ENCODE measurements at regions not wholly inside any gene's neighbourhood (a gene's known extent, or its start where the extent isn't known, plus 50 kb on each side); places are given as distances from the start of the nearest gene placed in this dataset.
A peak's percentile ranks its signal among the peaks of the same experiment; 100 is the strongest.
"Not testable (repeated sequence)": the region's sequence is repeated elsewhere in the genome, so short reads cannot be mapped to it uniquely, and the experiment has no call there.

GRCh38 chr14:55838529-55839052 is 258.6 kb downstream of the KTN1 start:
- DNase-seq (ENCODE audit: missing footprints) (no peak), ATAC-seq (no peak)
- intact Hi-C loops (cut with DNase I) = no loop called here

- DNase-seq (ENCODE audit: missing footprints); intact Hi-C loops (cut with DNase I); ATAC-seq: not testable (repeated sequence)
Measured at GRCh38 chr14:55839301-55839947, 259.4 kb downstream of the KTN1 start.

- ATAC-seq (no peak), DNase-seq (ENCODE audit: missing footprints) (no peak)
- intact Hi-C loops (cut with DNase I) = no loop called here
Measured at GRCh38 chr14:55840821-55841220, 260.8 kb downstream of the KTN1 start.

- intact Hi-C loops (cut with DNase I) = no loop called here
- DNase-seq (ENCODE audit: missing footprints) (no peak), ATAC-seq (no peak)
Measured at GRCh38 chr14:55841625-55842024, 261.6 kb downstream of the KTN1 start.

GRCh38 chr14:55843718-55844403 is 263.9 kb downstream of the KTN1 start:
- intact Hi-C loops (cut with DNase I) = no loop called here
- DNase-seq (ENCODE audit: missing footprints) = no peak
- ATAC-seq = no peak

- no peak for ATAC-seq
- intact Hi-C loops (cut with DNase I) = no loop called here
Measured at GRCh38 chr14:55845963-55846825, 266.2 kb downstream of the KTN1 start.

GRCh38 chr14:55846826-55847446 is 266.9 kb downstream of the KTN1 start:
- intact Hi-C loops (cut with DNase I) = no loop called here
- DNase-seq (ENCODE audit: missing footprints) (no peak), ATAC-seq (peak; percentile 57)

More at GRCh38 chr14:55845963-55846825, 266.2 kb downstream of the KTN1 start:
- no peak for DNase-seq (ENCODE audit: missing footprints)

GRCh38 chr14:55847766-55848165 is 267.8 kb downstream of the KTN1 start:
- no peak for ATAC-seq
- DNase-seq (ENCODE audit: missing footprints) = no peak
- intact Hi-C loops (cut with DNase I) = no loop called here

GRCh38 chr14:55848964-55849363 is 269.0 kb downstream of the KTN1 start:
- ATAC-seq (no peak), DNase-seq (ENCODE audit: missing footprints) (no peak)
- intact Hi-C loops (cut with DNase I) = no loop called here

- no peak for ATAC-seq
- intact Hi-C loops (cut with DNase I) = loop anchor here (10.0 kb wide), 1 partner anchor 265 kb away; the partner anchor contains the start of gene PELI2
- no peak for DNase-seq (ENCODE audit: missing footprints)
Measured at GRCh38 chr14:55849833-55850232, 268.4 kb upstream of the PELI2 start.

- intact Hi-C loops (cut with DNase I) = loop anchor here (10.0 kb wide), 1 partner anchor 264 kb away; the partner anchor contains the start of gene PELI2
- ATAC-seq (no peak), DNase-seq (ENCODE audit: missing footprints) (no peak)
Measured at GRCh38 chr14:55850825-55851241, 267.4 kb upstream of the PELI2 start.

GRCh38 chr14:55851301-55851700 is 266.9 kb upstream of the PELI2 start:
- peak; percentile 49 for ATAC-seq
- intact Hi-C loops (cut with DNase I) = loop anchor here (10.0 kb wide), 1 partner anchor 264 kb away; the partner anchor contains the start of gene PELI2
- DNase-seq (ENCODE audit: missing footprints) = no peak

GRCh38 chr14:55851961-55852360 is 266.2 kb upstream of the PELI2 start:
- DNase-seq (ENCODE audit: missing footprints) (no peak), ATAC-seq (peak; percentile 69)
- intact Hi-C loops (cut with DNase I) = loop anchor here (10.0 kb wide), 1 partner anchor 263 kb away; the partner anchor contains the start of gene PELI2

GRCh38 chr14:55855751-55856150 is 262.5 kb upstream of the PELI2 start:
- DNase-seq (ENCODE audit: missing footprints) = no peak
- intact Hi-C loops (cut with DNase I) = loop anchor here (10.0 kb wide), 1 partner anchor 259 kb away; the partner anchor contains the start of gene PELI2
- no peak for ATAC-seq

GRCh38 chr14:55858604-55859003 is 259.6 kb upstream of the PELI2 start:
- DNase-seq (ENCODE audit: missing footprints) = no peak
- no peak for ATAC-seq
- intact Hi-C loops (cut with DNase I) = loop anchor here (10.0 kb wide), 1 partner anchor 256 kb away; the partner anchor contains the start of gene PELI2

- DNase-seq (ENCODE audit: missing footprints); ATAC-seq; intact Hi-C loops (cut with DNase I): not testable (repeated sequence)
Measured at GRCh38 chr14:55861561-55861960, 256.6 kb upstream of the PELI2 start.

- ATAC-seq (no peak), DNase-seq (ENCODE audit: missing footprints) (no peak)
- intact Hi-C loops (cut with DNase I) = no loop called here
Measured at GRCh38 chr14:55864890-55865655, 253.1 kb upstream of the PELI2 start.

- no peak for ATAC-seq
- no peak for DNase-seq (ENCODE audit: missing footprints)
- intact Hi-C loops (cut with DNase I) = no loop called here
Measured at GRCh38 chr14:55867311-55867710, 250.9 kb upstream of the PELI2 start.

Measured in Right ventricle myocardium inferior (tissue), 1 donor.